GM21619 (cell line): ENCODE measurements at regions not wholly inside any gene's neighbourhood (a gene's known extent, or its start where the extent isn't known, plus 50 kb on each side); places are given as distances from the start of the nearest gene placed in this dataset.

Experiments
- ATAC-seq: cut with Tn5 transposase; IDR thresholded peaks from one replicate; pipeline ENCODE4 v1.9.1; 2021; ENCODE audit not compliant: unreplicated experiment

GRCh38 chr17:77898521-77899434 lies 59.7 kb upstream of the TNRC6C start:
- no peak for ATAC-seq

- no peak for ATAC-seq
Observed at GRCh38 chr17:77899498-77899897, 59.0 kb upstream of the TNRC6C start.

GRCh38 chr17:77901481-77901880 lies 57.0 kb upstream of the TNRC6C start:
- no peak for ATAC-seq

- no peak for ATAC-seq
Observed at GRCh38 chr17:77905266-77905665, 53.2 kb upstream of the TNRC6C start.

GRCh38 chr17:77905766-77906165 lies 52.7 kb upstream of the TNRC6C start:
- no peak for ATAC-seq

- ATAC-seq, result no peak
Observed at GRCh38 chr17:77906377-77906871, 52.1 kb upstream of the TNRC6C start.

GRCh38 chr17:77907497-77908461 lies 50.7 kb upstream of the TNRC6C start:
- ATAC-seq, result no peak

GRCh38 chr17:77908501-77908900 lies 50.0 kb upstream of the TNRC6C start:
- no peak for ATAC-seq
